Kidney (tissue), 13 donors: ENCODE measurements at regions not wholly inside any gene's neighbourhood (a gene's known extent, or its start where the extent isn't known, plus 50 kb on each side); places are given as distances from the start of the nearest gene placed in this dataset.

Experiments used
- DNase-seq, 5 donors: peaks; one replicate each; pipeline ENCODE4 v3.0.0-alpha.2; 2013 to 2020
- FAIRE-seq: peaks from 2 replicates; lab custom pipeline; 2012; peaks lifted over from hg19 to GRCh38; lab: Jason Lieb, UNC
- H3K27ac ChIP-seq, 2 donors: one replicate each; pipeline ENCODE4 v1.7.0; 2013; ENCODE audit warnings: low read depth in 2 of 2, low read length in 2 of 2, inconsistent platforms in 1 of 2
- H3K27me3 ChIP-seq: one replicate; pipeline ENCODE4 v1.7.1; 2013; ENCODE audit warnings: low read length, inconsistent platforms; ENCODE audit not compliant: control insufficient read depth, insufficient read depth
- H3K36me3 ChIP-seq, 3 donors: one replicate each; pipeline versions ENCODE4 v1.7.0 to v1.7.1; 2013; ENCODE audit warnings: low read length in 3 of 3, control low read depth in 1 of 3, inconsistent platforms in 1 of 3; ENCODE audit not compliant: insufficient read depth in 3 of 3, control insufficient read depth in 2 of 3
- H3K4me1 ChIP-seq, 3 donors: one replicate each; pipeline versions ENCODE4 v1.7.0 to v1.7.1; 2013; ENCODE audit warnings: low read length in 3 of 3, inconsistent platforms in 1 of 3, low read depth in 1 of 3; ENCODE audit not compliant: control insufficient read depth in 2 of 3, insufficient read depth in 2 of 3
- H3K4me3 ChIP-seq, 3 donors: one replicate each; pipeline versions ENCODE4 v1.7.0 to v1.8.1; 2013; ENCODE audit warnings: low read length in 3 of 3, control low read depth in 1 of 3, inconsistent platforms in 1 of 3
- H3K9ac ChIP-seq, 3 donors: one replicate each; pipeline versions ENCODE4 v1.7.0 to v1.7.1; 2013; ENCODE audit warnings: low read length in 3 of 3, control low read depth in 1 of 3, inconsistent platforms in 1 of 3
- H3K9me3 ChIP-seq, 3 donors: one replicate each; pipeline versions ENCODE4 v1.7.0 to v1.7.1; 2013; ENCODE audit warnings: low read length in 3 of 3, control low read depth in 1 of 3, inconsistent platforms in 1 of 3; ENCODE audit not compliant: control insufficient read depth in 2 of 3, insufficient read depth in 1 of 3
- intact Hi-C: fragments of 100-400 bp; cut with DNase I; formaldehyde crosslinking; loops from one replicate; pipeline ENCODE4 v1.11.1; 2022
- TF ChIP-seq, protein P1 (sequence below): IDR thresholded peaks from 3 replicates; pipeline ENCODE4 v1.5.1; 2012; ENCODE audit warnings: mild to moderate bottlenecking, moderate library complexity, borderline replicate concordance; ENCODE audit not compliant: insufficient read depth; ENCODE audit errors: extremely low read depth
- donor health status: control.
- donor health status: control.
- donor health status: control.
- donor health status: control.
- donor health status: control.
- donor health status: DM: yes; HTN: yes; CAD: no.
- donor health status: Normal renal cell carcinoma (clear cell type).

DNA sequence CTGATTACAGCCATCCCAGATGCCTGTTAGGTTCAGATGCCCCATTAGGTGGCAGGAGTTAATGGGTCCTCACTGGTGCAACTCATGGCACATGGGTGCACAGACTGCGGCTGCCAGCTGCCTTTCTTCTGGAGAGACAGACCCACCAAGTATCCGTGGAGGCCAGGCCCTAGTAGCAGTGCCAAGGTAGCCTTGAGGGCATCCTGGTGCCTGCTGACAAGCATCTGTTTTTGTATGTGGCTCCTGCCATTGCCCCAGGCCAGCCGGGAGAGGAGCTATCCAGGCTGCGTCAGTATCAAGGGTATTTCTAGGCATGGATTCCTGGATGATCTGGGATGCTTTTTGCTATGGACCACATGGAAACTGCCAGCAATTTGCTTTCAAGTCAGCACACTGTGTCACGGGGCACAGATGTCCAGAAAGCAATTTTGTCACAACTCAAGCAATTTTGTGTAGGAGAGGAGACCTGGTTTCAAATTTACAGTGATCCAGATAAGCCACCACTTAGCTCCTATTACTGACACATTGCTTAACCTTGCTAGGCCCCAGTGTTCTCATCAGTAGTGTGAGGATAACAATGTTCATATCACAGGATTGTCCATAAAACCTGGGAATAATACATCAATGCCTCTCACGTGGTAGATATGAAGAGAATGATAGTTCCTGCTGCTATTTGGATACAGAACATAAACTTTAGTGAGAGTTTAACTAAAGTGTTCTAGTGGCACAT, 815.1 kb upstream of the RAB6C start:
- Histone ChIP-seq H3K36me3 (no peaks in the 10 kb centered on the region), H3K4me1 (peaks cover 0 to 4% (median 0%) of the 10 kb centered on the region in 3 donors), H3K9me3 (no peaks in the 10 kb centered on the region), H3K9ac (no peak overlapping the region), H3K27me3 (no peaks in the 10 kb centered on the region), H3K27ac (no peak overlapping the region), H3K4me3 (no peak overlapping the region)
- DNase-seq (peak in 1 of 5 donors; percentile 8), FAIRE-seq (no peak)
- TF ChIP-seq, protein P1, sequence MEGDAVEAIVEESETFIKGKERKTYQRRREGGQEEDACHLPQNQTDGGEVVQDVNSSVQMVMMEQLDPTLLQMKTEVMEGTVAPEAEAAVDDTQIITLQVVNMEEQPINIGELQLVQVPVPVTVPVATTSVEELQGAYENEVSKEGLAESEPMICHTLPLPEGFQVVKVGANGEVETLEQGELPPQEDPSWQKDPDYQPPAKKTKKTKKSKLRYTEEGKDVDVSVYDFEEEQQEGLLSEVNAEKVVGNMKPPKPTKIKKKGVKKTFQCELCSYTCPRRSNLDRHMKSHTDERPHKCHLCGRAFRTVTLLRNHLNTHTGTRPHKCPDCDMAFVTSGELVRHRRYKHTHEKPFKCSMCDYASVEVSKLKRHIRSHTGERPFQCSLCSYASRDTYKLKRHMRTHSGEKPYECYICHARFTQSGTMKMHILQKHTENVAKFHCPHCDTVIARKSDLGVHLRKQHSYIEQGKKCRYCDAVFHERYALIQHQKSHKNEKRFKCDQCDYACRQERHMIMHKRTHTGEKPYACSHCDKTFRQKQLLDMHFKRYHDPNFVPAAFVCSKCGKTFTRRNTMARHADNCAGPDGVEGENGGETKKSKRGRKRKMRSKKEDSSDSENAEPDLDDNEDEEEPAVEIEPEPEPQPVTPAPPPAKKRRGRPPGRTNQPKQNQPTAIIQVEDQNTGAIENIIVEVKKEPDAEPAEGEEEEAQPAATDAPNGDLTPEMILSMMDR: no peak
- intact Hi-C loops: no loop called here

DNA sequence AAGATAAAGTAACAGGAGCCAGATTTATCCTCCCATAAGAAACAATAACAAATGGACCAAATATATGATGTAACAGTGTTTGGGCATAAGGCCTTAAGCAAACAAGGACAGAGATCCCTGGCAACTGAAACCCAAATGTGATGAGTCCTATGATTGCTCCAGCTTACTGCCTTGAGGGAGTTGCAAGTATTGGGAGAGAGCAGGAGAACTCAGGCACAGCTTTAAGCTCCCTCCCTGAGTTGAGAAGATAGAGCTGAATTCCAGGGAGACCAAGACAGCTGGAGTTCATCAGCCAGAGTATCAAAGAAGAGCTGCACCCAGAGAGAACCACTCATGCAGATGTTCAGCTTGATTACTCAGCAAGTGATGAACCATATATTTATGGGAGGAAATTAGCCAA, 814.5 kb upstream of the RAB6C start:
- Histone ChIP-seq H3K27me3 (no peaks in the 10 kb centered on the region), H3K9ac (no peak overlapping the region), H3K36me3 (no peaks in the 10 kb centered on the region), H3K27ac (no peak overlapping the region), H3K4me3 (no peak overlapping the region), H3K9me3 (no peaks in the 10 kb centered on the region), H3K4me1 (peaks cover 0 to 4% (median 0%) of the 10 kb centered on the region in 3 donors)
- DNase-seq: peak in 3 of 5 donors; percentile 30 to 74 (median 43)
- intact Hi-C loops: no loop called here
- TF ChIP-seq, protein P1: no peak
- no peak for FAIRE-seq

DNA sequence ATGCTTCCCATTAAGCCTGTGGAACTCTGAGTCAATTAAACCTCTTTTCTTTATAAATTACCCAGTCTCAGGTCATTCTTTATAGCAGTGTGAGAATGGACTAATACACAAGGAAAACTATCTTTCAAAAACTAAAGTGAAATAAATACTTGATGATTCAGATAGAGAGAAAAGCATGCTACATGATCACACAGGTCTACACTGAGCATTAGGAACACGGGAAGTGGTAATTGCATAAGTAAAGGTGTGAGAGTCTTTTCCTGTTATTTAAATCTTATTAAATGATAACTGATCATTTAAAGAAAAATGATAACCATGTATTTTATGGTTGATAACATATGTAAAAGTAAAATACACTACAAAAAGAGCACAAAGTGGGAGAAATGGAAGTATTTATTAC, 812.0 kb upstream of the RAB6C start:
- intact Hi-C loops: no loop called here
- Histone ChIP-seq H3K9ac (no peak overlapping the region), H3K4me3 (no peak overlapping the region), H3K4me1 (peaks cover 0 to 4% (median 0%) of the 10 kb centered on the region in 3 donors), H3K27me3 (no peaks in the 10 kb centered on the region), H3K27ac (no peak overlapping the region), H3K36me3 (no peaks in the 10 kb centered on the region), H3K9me3 (no peaks in the 10 kb centered on the region)
- TF ChIP-seq, protein P1: no peak
- FAIRE-seq: no peak
- DNase-seq: no peak
